NCI-H226 (cell line): ENCODE measurements at regions not wholly inside any gene's neighbourhood (a gene's known extent, or its start where the extent isn't known, plus 50 kb on each side); places are given as distances from the start of the nearest gene placed in this dataset.

ENCODE experiments used
- DNase-seq: peaks from one replicate; pipeline ENCODE4 v3.0.0-alpha.2; 2015

DNA sequence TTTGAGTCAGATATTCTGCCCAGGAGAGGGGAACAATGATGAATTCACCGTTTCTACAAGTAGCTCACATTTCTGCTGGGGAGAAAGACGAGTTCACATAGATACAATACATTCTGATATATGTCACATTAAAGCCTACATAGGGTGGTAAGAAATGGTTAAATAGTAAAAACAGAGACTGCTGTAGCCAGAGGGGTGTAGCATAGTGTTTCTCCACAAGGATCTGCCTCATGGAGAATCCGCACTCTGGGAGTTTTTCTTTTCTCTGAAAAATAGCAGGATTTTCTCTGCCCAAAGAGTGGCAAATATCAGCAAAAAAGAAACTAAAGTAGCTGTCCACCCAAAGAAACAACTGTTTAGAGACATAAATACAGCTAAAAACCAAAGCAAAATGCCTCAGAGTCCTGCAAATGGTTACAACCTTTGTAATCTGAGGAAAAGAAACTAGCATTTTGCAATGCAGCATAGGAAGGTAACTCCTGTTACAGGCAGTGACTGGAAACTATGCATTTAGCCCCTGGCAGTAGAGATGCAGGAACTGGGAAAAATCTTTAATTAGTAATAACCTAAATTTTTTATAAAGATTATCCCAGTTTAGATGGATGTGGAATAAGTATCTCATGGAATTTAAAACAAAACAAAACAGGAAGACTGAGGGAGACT is 1126.7 kb upstream of the ADGRL2 start:
- no peak for DNase-seq

DNA sequence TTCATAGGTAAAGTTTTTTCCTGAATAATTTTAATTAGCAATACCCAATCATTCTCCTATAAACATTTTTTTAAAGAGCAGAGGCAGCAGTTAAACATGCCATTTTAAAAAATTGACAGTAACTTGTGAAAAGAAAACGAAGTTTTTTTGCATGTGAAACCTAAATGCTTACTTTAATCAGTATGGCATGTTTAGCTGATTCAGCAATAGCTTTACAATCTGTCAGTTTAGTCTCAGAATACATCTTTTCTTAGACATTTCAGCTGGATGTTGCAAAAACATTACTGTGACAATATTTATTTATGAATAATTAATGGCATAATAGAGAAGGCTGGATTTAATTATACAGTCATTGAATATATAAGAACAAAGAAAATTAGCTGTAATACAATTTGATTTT is 1132.4 kb upstream of the ADGRL2 start:
- no peak for DNase-seq

DNA sequence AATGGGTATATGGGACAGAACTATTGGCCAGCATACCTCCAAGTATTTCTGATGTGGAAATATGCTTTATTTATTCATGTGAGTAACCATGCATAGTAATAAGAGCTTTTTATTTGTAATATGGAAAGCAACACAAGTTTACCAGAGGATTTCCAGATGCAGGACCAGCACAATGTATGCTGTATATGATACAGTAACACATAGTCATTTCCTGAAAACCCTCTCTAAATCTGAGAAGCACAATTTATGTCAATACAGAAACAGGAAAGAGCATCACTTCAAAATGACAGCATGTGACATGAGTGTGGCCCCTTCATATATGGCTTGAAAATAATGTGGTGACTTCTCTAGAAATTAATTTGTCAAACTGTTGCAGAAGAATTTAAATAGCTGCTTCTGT is 1134.7 kb upstream of the ADGRL2 start:
- DNase-seq: no peak

DNA sequence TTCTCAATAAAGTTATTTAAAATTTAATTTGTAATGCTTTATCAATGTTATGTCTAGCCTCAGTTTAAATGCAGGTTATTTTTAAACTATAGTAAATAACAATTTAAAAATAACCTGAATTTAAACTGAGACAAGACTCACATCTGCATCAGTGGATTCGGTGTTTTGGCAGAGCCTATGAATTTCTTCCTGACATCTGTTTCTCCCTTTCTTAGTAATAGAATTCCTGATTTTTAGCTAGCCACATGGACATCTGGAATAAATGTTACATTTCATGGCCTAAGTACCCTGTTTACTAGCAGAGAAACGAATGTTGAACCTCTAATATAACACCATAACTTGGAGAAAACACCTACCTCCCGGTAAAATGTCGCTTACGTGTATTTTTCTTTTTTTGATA is 1141.6 kb upstream of the ADGRL2 start:
- DNase-seq: no peak

DNA sequence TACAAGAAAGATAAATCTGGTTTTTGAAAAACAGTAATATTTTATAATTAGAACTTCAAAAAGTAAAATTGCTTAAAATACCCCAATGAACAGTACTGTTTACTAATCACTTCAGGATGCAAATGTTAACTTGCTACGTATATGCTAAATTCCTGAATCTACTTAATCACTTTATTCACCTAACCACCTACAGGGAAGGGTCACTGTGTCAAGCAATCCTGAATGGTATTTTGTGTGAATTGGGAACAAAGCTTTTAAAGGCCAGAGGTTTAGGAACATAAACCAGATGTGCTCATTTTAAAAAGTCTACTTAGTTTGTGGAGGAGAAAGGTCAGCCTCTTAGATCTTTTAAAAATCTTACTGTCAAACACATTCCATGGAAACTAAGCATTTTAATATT is 1143.0 kb upstream of the ADGRL2 start:
- DNase-seq: no peak

DNA sequence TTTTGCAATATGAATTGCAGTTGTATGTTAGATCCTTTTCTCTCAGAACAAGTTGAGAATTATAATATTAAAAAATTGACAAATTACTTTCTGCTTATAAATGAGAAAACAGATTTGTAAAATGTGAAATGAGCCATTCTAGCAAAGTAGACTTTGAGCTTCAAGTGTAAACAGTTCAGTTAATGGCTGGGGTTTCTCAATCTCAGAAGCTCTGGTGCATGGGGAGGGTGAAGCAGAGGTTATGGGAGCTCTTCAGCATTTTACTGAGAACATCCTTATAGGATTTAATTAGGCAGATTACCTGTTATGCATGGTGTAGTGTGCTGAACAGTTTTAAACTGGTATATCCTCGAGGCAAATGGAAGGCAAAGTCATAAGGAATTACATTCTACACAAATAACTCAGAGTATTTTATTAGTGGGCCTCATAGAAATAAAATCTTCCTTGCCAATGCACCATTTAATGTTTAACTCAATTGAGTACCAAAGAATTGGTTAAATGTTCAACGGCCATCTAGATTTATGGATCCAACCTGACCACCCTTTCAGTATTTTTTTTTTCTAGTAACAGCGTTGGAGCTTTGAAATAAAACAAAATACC is 1143.6 kb upstream of the ADGRL2 start:
- DNase-seq: no peak

DNA sequence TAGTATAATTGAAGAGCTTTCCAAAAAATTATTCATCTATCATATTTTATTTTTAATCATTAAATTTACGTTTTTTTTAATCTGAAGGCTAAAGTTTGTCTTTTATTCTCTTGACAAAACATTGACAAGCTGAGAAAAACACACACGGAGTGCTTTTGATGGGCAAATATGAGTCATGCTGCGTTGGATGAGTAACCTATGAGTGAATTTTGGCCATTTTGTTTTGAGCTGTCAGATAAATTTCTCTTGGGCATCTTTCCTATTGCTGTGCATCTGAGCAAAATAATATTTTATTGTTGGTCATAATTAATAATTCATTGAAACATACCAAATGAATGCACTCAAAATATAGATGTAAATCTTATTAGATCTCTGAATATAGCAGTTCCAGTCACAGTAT is 1144.1 kb upstream of the ADGRL2 start:
- DNase-seq: peak; percentile 18

DNA sequence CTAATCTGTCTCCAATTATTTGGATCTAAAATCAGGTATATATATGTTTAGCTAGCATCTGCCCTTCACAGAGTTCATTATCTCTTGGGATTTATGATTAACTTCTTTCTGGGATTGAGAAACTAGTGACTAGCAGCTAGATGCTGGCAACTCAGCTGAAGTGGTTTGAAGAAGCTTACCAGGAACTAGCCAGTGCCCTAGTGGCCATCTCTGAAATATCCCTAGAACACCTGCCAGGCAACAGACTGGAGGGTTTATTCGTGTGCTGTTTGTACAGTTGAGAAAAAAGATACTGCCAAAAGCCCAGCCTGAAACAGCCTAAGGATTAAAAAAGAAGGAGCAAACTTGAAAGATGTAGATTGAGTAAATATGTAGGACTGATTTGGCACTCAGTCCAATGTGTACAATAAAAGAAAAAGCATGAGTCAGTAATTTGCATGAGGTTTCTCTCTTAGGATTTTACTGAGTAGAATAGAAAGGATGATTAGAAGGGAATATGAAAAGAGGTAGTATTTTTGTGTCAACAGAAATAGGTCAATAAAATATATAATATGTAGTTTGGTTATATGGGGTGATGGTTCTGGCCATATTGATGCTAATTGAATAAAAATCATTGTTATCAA is 1144.6 kb upstream of the ADGRL2 start:
- peak; percentile 33 for DNase-seq

DNA sequence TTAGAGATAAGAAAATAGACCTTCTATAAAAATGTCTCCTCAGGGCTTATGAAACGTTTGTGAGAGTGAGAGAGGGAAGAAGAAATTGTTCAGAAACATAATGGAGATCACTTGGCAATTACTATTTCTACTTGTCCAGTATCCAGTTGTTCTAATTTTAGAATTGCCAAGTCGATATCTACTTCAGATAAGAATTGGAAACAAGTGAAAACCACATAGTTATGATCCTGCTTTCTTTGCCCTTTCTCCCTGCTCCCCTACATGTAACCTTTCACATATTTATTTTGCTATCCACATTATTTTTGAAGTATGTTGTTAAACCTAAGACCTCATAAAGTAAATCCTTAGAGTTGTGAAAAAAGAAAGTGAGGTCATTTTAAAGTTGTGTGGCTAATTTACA is 1154.7 kb upstream of the ADGRL2 start:
- no peak for DNase-seq

DNA sequence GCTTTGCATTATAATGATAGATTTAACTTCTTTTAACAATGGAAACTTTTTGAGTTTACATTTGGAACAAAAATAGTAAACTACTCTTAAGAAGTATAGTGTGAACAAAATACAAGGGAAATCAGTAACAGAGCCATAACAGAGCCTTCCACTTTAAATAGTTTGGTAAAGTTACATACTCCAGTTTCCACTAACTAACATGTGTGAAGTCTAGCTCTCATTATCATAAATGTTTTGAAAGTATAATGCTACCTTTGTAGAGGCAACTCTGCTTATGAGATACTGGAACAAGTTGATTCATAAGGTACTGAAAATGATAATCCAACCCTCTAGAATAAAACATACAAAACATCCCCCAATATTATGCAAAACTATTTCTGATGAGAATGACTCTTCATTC is 1155.1 kb upstream of the ADGRL2 start:
- no peak for DNase-seq

DNA sequence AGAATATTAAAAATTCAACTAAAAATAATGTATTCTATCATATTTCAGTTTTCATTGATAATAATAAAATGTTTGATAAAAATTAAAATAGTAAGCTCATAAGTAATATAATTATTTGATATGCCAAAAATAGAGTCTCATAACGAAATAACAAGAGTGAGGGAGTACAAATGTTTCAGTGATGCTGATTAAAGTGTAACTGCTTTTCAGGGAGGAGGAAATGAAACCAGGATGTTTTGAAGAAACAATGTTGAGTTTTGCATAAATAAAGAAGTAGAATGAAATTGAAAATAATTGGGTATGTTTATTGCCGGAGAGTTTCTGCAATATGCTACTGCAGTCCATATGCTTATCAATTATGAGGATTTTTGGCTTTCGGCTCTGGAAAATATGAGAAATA is 1159.8 kb upstream of the ADGRL2 start:
- DNase-seq: no peak

DNA sequence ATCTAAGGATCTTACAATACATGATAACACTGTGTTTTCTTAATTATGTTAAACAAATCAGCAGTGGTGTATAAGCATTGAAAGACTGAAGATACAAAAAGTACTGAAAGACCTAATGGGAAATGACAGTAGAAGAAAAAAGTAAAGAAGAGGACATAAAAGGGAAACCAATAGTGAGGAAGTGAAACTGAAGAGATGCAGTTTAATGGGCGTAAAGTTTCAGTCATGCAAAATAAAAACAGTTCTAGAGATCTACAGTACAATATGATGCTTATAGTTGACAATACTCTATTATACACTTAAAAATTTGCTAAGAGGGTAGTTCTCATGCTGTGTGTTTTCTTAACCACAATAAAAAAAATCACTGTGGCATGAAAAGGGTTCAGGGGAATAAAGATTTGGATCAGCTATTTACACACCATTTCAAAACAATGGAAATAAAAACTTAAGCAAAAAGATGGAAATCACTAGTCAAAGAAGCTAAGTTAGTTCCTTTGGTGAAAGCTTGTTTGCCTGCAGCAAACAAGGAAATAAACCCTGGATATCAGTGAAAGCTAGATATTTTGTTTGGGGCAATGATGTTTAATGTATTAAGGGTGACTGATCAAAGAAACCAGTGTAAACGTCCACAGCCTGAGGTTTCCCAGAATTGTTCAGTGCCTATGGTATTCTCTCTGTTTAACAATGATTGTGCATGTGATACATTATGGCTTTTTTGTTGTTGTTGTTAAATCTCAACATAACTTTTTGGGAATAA is 1160.8 kb upstream of the ADGRL2 start:
- DNase-seq: no peak

DNA sequence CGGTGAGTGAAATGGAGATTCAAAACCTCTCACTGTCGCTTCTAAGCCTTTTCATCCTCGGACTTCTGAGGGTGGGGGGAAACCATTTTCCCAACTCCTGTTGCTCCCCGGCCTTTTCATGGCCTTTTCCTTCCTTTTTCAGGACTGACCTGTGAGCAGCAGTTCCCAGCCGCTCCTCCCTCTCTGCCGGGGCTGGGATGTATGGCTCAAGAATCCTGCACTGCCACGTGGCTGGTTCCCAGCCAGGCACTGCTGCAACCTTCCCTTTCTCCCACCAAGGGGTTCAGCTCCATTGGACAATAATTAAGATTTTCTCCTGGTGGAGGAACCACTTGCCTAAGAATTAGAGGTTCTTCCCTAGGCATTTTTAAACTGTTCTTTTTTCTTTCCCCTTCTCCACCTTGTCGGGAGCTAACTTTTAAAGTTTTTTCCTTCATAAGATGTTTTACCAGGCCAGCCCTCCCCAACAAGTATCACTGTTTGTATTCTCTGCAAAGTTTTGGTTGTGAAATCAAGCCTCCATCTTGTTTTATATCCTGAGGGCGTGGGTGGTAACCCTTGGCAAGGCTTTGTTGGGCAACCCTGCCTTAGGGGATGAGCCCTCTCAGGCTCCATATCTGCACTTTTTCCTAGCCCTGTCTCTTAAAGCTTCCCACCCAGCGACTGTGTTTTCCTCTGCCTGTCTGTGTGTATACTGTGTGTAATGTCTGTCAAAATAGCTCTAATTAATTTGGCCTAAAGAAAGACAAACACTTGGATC is 1166.6 kb upstream of the ADGRL2 start:
- DNase-seq: peak; percentile 75

DNA sequence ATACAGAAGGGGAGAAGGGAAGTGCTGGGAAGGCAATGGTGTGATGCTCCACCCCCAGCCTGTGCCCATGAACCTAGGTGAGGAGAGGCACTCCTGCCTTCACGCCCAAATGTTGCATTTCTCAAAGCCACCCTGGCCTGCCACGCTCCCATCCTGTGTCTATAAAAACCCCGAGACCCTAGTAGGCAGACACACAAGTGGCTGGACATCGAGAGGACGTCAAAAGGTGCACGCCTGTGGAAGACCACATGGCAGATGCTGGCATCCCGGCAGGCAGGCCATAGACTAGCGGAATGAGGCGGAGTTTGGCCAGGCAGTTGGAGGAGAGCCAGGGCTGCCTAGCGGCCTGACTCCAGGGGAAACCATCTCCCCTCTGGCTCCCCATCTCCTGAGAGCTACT is 1168.5 kb upstream of the ADGRL2 start:
- no peak for DNase-seq

DNA sequence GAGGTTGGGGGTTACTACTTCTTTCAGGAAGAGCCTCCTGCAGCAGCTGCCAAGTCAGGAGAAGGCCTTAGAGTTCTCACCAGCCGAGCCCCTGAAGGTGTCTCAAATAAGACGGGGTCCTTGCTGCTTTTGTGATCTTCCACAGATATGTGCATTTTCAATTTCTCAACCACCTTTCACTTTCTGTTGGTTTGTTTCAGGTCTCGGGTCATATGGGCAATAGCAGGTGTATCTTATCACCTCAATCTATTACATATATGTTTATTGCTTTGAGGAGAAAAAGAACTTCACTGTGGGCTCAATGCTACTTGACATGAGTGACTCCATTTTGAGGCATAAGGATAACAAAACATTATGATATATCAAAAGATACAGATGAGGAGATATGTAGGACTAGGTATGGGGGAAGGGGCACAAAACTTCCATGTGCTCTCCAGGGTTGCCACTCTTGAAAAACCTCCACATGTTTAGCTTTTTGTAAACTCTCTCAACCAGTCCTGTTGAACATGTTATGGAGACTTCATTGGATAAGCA is 1171.4 kb upstream of the ADGRL2 start:
- no peak for DNase-seq

DNA sequence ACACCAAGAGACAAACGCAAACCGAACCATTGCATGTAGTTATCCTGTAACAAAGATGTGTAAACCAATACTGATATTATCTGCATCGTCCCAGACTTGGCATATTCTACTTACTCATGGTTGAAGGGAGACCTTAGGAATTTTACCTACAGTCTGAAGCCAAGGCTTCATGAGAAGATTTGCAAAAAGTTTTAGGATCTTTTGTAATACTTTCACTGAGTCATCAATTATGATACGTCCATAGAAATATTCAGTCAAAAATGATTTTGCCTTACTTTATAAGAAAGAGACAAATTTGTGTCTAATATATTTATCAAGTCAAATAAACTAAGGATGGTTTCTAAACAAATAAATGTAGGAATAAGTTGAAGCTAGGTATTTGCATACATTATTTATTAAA is 1176.1 kb upstream of the ADGRL2 start:
- DNase-seq: no peak

DNA sequence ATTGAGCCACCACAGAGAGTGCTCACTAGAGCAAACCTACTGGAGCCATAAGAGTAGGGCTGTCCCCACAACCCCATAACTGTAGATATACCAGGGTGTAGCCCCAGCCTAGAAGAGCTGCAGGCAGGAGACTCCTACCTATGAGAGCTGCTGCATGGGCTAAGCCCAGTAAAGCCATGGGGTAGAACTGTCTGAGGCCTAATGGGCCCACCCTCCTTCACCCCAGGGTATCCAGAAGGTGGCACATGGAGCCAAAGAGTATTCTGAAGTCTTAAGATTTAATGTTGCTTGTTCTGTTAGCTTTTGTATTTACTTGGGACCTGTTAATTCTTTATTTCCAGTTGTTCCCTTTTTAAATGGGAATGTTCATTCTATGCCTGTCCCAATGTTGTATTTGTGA is 1193.7 kb upstream of the ADGRL2 start:
- DNase-seq: no peak

DNA sequence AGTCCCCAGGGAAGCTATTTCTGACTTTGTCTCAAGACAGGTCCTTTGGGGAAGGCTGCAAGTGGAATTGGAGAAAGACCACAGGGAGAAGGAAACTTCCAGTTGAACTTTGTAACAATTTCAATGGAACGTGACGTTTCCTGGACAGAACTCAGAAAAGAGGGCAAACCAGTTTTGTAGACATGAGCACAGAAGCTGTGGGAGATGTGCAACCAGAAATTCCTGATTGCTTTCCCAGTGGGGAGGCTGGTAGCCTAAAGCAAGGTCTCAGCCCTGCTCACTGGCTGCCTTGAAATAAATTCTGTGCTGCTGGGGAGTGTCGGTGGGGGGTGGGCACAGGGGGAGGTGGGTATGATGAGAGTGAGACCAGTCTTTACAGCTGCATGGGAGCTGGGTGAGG is 1206.7 kb upstream of the ADGRL2 start:
- no peak for DNase-seq

DNA sequence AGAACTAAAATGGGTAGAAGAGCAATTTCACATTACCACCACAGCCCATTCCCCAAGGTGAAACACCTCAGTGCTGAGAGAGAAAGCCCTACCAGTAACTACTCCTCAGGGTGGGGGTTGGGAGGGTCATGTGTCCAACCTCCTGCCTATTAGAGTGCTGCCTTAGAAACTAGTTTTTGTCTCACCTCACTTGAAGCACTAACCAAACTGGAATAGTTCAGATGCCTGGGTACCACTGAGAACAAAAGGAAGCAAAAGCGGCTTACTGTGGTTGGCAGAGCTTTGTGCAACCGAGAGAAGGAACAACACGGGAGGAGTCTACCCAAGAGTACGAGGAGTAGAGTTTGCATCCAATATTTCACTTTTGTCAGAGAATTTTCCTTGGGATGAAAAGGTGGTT is 1207.5 kb upstream of the ADGRL2 start:
- no peak for DNase-seq

DNA sequence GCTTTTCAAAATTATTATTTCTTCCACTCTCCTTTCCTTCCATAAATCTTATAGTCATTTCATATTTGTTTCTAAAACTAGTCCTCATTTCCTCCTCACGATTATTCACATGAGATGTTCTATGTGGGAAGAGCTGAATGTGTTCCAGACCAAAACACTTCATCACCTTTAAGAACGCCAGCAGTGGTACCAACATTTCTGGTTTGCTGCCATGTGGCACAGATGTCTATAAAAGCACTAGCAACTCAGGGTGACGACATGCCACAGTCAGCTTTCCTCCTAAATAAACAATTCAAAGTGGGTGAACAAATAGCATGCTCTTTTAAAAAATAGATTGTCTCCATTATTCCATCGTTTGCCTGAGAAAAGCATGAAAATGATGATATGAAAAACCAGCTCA is 1217.8 kb upstream of the ADGRL2 start:
- no peak for DNase-seq

DNA sequence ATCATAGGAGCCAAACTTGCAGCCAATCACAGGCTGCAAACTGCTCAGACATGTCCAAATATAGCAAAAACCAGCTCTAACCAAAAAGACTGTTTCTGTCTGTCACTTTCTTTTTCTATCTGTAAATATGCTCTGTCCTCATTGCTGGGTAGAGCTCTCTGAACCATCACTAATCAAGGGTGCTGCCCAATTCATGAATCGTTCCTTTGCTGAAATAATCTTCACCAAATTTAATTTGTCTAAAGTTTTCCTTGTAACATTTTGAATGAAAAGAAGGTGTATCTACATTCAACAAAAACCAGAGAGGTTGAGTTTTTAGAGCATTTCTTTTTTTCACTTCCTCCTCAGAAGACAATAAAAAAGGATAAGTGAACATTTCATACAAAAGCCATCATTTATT is 1221.7 kb upstream of the ADGRL2 start:
- no peak for DNase-seq

DNA sequence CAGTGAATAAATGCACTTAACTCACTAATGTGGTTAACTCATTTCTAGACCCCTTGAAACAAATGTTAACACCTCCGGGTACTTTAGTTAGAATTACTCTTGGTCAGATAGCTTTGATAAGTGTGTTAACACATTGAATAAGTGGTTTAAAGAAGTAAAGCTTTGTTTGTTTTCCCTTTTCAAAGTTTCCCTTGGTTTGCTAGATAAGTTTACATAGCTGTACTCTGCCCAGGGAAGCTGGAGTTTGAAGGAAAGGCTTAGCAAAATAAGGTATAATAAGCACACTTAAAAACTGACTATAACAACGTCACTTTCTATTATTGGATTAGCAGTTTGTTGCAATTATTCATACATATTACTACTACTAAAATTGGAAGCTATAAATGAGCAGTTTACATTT is 1233.9 kb upstream of the ADGRL2 start:
- DNase-seq: no peak

DNA sequence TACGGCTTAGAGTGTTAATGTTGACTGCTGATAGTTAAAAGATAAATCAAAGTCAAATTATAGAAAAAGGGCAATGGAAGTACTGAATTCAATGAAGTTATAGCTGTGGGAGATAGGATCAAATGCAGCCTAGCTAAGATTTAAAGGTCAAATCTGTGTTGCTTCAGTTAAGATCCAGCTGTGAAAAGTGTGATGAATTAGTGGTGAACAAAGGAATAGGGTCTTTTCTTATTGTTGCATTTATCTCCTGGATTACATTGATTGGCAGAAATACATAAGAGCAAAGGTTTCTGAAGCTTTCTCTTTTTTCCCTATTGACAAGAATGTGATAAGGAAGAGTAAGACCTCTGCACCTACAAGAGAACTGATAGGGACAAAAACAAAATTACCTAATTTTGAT is 1234.6 kb upstream of the ADGRL2 start:
- no peak for DNase-seq
